NCI-H345 treated with DMSO at 0.1 percent for 48 hours (cell line): ENCODE measurements at regions not wholly inside any gene's neighbourhood (a gene's known extent, or its start where the extent isn't known, plus 50 kb on each side); places are given as distances from the start of the nearest gene placed in this dataset.
"Not testable (repeated sequence)": the region's sequence is repeated elsewhere in the genome, so short reads cannot be mapped to it uniquely, and the experiment has no call there.

ENCODE experiments used
- DNase-seq: peaks from one replicate; lab custom pipeline; 2025; ENCODE audit not compliant: unreplicated experiment; lab: John Stamatoyannopoulos, UW

GRCh38 chr4:122973465-122973864, 51.1 kb upstream of the NUDT6 start:
- no peak for DNase-seq

GRCh38 chr4:122976111-122976510, 53.7 kb upstream of the NUDT6 start:
- DNase-seq = no peak

- no peak for DNase-seq
Observed at GRCh38 chr4:122977103-122977502, 54.7 kb upstream of the NUDT6 start.

- DNase-seq = no peak
Observed at GRCh38 chr4:122978109-122978508, 55.7 kb upstream of the NUDT6 start.

- DNase-seq = no peak
Observed at GRCh38 chr4:122978789-122979188, 56.4 kb upstream of the NUDT6 start.

- no peak for DNase-seq
Observed at GRCh38 chr4:122980860-122981259, 58.5 kb upstream of the NUDT6 start.

- DNase-seq = no peak
Observed at GRCh38 chr4:122988696-122989095, 66.3 kb upstream of the NUDT6 start.

GRCh38 chr4:122990891-122991290, 68.5 kb upstream of the NUDT6 start:
- no peak for DNase-seq

- DNase-seq = no peak
Observed at GRCh38 chr4:122992057-122992456, 69.7 kb upstream of the NUDT6 start.

- DNase-seq = no peak
Observed at GRCh38 chr4:122992641-122993040, 70.2 kb upstream of the NUDT6 start.

- no peak for DNase-seq
Observed at GRCh38 chr4:122996350-122996749, 74.0 kb upstream of the NUDT6 start.

GRCh38 chr4:122997463-122998101, 75.2 kb upstream of the NUDT6 start:
- no peak for DNase-seq

GRCh38 chr4:123004079-123004478, 81.7 kb upstream of the NUDT6 start:
- DNase-seq = not testable (repeated sequence)

- DNase-seq = not testable (repeated sequence)
Observed at GRCh38 chr4:123005126-123005525, 82.7 kb upstream of the NUDT6 start.

GRCh38 chr4:123007679-123008078, 85.3 kb upstream of the NUDT6 start:
- no peak for DNase-seq

- DNase-seq = not testable (repeated sequence)
Observed at GRCh38 chr4:123012416-123012815, 90.0 kb upstream of the NUDT6 start.

GRCh38 chr4:123014038-123014437, 91.6 kb upstream of the NUDT6 start:
- DNase-seq = no peak

- DNase-seq = no peak
Observed at GRCh38 chr4:123017078-123017477, 94.7 kb upstream of the NUDT6 start.

- no peak for DNase-seq
Observed at GRCh38 chr4:123017636-123018395, 95.4 kb upstream of the NUDT6 start.

- DNase-seq = no peak
Observed at GRCh38 chr4:123018396-123018775, 96.0 kb upstream of the NUDT6 start.

- DNase-seq = no peak
Observed at GRCh38 chr4:123020285-123020684, 97.9 kb upstream of the NUDT6 start.

GRCh38 chr4:123023647-123024046, 101.2 kb upstream of the NUDT6 start:
- no peak for DNase-seq

- no peak for DNase-seq
Observed at GRCh38 chr4:123024710-123025109, 102.3 kb upstream of the NUDT6 start.
